Panc1 (cell line): ENCODE measurements at regions not wholly inside any gene's neighbourhood (a gene's known extent, or its start where the extent isn't known, plus 50 kb on each side); places are given as distances from the start of the nearest gene placed in this dataset.

Experiments used
- ATAC-seq: fragments of 200-7000 bp; cut with Tn5 transposase; 2 replicates; pipeline ENCODE4 v1.9.1; 2020; ENCODE audit warnings: mild to moderate bottlenecking, moderate library complexity
- BruUV-seq: library from RNA; stranded (reverse); fragments of 400-500 nt; replicated peaks from 2 replicates; lab custom pipeline; 2021; lab: Mats Ljungman, UMichigan
- CTCF ChIA-PET: fragments of 300-600 bp; sonication (Branson Sonifier 250); formaldehyde crosslinking; loops from one replicate; lab custom pipeline; 2022; ENCODE audit warnings: antibody characterized with exemption; lab: Charles Lee
- POLR2A ChIA-PET: fragments of 300-600 bp; sonication (Branson Sonifier 250); formaldehyde crosslinking; loops from one replicate; lab custom pipeline; 2022; ENCODE audit warnings: antibody characterized with exemption; lab: Charles Lee
- DNase-seq: peaks from one replicate; pipeline ENCODE4 v3.0.0-alpha.2; 2010; ENCODE audit warnings: low read depth, low spot score
- H3K27ac ChIP-seq: 2 replicates; pipeline ENCODE4 v1.5.1; 2011; ENCODE audit warnings: mild to moderate bottlenecking, low read length, inconsistent platforms
- H3K27me3 ChIP-seq: fragments of 200-500 bp; sonication (Bioruptor generic); 2 replicates; pipeline ENCODE4 v1.6.0; 2014; ENCODE audit warnings: low read length, inconsistent platforms; ENCODE audit not compliant: control insufficient read depth, insufficient read depth
- H3K36me3 ChIP-seq: fragments of 200-500 bp; sonication (Bioruptor generic); 2 replicates; pipeline ENCODE4 v1.5.1; 2014; ENCODE audit warnings: inconsistent platforms, mild to moderate bottlenecking, low read length, moderate library complexity; ENCODE audit not compliant: control insufficient read depth, insufficient read depth
- H3K4me1 ChIP-seq: 2 replicates; pipeline ENCODE4 v1.5.1; 2011; ENCODE audit warnings: inconsistent platforms, mild to moderate bottlenecking, low read length, moderate library complexity; ENCODE audit not compliant: control insufficient read depth, insufficient read depth
- H3K4me3 ChIP-seq, 2 experiments: 2 replicates each; pipeline ENCODE4 v1.5.1; 2011 to 2012; ENCODE audit warnings: low read depth in 2 of 2, low read length in 2 of 2, mild to moderate bottlenecking in 2 of 2, inconsistent platforms in 1 of 2, moderate library complexity in 1 of 2
- H3K9me3 ChIP-seq: fragments of 200-500 bp; sonication (Bioruptor generic); 2 replicates; pipeline ENCODE4 v1.5.1; 2014; ENCODE audit warnings: low read depth, mild to moderate bottlenecking, inconsistent platforms, low read length, moderate library complexity; ENCODE audit not compliant: control insufficient read depth, insufficient read depth
- POLR2AphosphoS5 ChIP-seq: IDR thresholded peaks from 2 replicates; pipeline ENCODE4 v1.6.1; 2012; ENCODE audit warnings: mild to moderate bottlenecking, low read depth, low read length, moderate library complexity
- REST ChIP-seq, 2 experiments: IDR thresholded peaks; 2 replicates each; pipeline ENCODE4 v1.6.1; 2011 to 2012; ENCODE audit warnings: low read depth in 2 of 2, control low read depth in 1 of 2, low read length in 1 of 2, mild to moderate bottlenecking in 1 of 2, moderate library complexity in 1 of 2; ENCODE audit not compliant: insufficient read depth in 1 of 2
- SIN3A ChIP-seq: IDR thresholded peaks from 2 replicates; pipeline ENCODE4 v1.6.1; 2012; ENCODE audit warnings: low read depth, mild to moderate bottlenecking, low read length, moderate library complexity, borderline replicate concordance; ENCODE audit not compliant: insufficient read depth
- TCF7L2 ChIP-seq: IDR thresholded peaks from 2 replicates; pipeline ENCODE4 v1.6.1; 2011; ENCODE audit warnings: mild to moderate bottlenecking, low read depth, low read length, inconsistent platforms
- in situ Hi-C: cut with HindIII; loops from 2 replicates; pipeline ENCODE4 v1.10.0; 2016; ENCODE audit warnings: low sequenced_read_pairs, low pct_unique_long_range_greater_than_20kb
- intact Hi-C: fragments of 100-400 bp; cut with micrococcal nuclease; formaldehyde crosslinking; loops from one replicate; pipeline ENCODE4 v1.10.0; 2022; ENCODE audit not compliant: unreplicated experiment
- TF ChIP-seq, protein P1 (sequence below): fragments of 450-650 bp; IDR thresholded peaks from 2 replicates; pipeline ENCODE4 v1.5.1; 2017; ENCODE audit warnings: mild to moderate bottlenecking

- Histone ChIP-seq H3K27me3 (no peaks in the 10 kb centered on the region), H3K4me1 (no peaks in the 10 kb centered on the region), H3K9me3 (0 out of 2 replicates have a peak, but pooled peaks cover 4% of the 10 kb centered on the region), H3K27ac (no peak overlapping the region), H3K4me3 (no peak overlapping the region), H3K36me3 (no peaks in the 10 kb centered on the region)
- POLR2A ChIA-PET, result no interaction called here
- DNase-seq (no peak), ATAC-seq (no peak)
- in situ Hi-C loops, result no loop called here
- TF ChIP-seq POLR2AphosphoS5, result no peak
- CTCF ChIA-PET, result no interaction called here
- BruUV-seq, result no TSS peak
- intact Hi-C loops, result no loop called here
Observed at GRCh38 chr3:110413807-110414748, 657.5 kb upstream of the NECTIN3 start.

DNA sequence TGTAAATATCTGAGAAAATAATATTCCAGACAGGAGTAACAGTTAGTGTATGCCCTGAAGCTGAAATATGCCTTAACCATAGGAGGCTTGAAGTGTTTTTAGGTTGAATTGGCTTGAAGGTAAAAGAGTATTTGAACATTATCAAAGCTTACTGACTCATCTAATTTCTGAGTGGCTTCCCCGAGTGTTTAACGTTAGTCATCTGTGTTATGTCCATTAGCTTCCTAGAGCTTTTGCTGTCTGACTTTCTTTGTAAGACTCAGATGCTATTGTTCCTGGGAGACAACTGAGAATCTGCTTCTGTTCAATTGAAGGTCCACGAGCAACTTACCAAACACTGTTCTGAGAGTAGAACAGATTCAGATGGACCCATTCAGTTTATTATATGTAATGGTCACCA lies 656.8 kb upstream of the NECTIN3 start:
- H3K4me1 ChIP-seq, result no peaks in the 10 kb centered on the region
- DNase-seq (no peak), ATAC-seq (no peak)
- BruUV-seq, result no TSS peak
- no peak overlapping the region for H3K27ac ChIP-seq
- TF ChIP-seq TCF7L2 (no peak), REST (IDR thresholded peaks at IDR 0.05; ENCODE audit: insufficient read depth in 1 of 2, low read depth in 2 of 2, low read length in 1 of 2) (no peak), POLR2AphosphoS5 (no peak), SIN3A (no peak)
- TF ChIP-seq, protein P1, sequence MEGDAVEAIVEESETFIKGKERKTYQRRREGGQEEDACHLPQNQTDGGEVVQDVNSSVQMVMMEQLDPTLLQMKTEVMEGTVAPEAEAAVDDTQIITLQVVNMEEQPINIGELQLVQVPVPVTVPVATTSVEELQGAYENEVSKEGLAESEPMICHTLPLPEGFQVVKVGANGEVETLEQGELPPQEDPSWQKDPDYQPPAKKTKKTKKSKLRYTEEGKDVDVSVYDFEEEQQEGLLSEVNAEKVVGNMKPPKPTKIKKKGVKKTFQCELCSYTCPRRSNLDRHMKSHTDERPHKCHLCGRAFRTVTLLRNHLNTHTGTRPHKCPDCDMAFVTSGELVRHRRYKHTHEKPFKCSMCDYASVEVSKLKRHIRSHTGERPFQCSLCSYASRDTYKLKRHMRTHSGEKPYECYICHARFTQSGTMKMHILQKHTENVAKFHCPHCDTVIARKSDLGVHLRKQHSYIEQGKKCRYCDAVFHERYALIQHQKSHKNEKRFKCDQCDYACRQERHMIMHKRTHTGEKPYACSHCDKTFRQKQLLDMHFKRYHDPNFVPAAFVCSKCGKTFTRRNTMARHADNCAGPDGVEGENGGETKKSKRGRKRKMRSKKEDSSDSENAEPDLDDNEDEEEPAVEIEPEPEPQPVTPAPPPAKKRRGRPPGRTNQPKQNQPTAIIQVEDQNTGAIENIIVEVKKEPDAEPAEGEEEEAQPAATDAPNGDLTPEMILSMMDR, result no peak
- H3K9me3 ChIP-seq, result 0 out of 2 replicates have a peak, but pooled peaks cover 4% of the 10 kb centered on the region
- intact Hi-C loops (no loop called here), in situ Hi-C loops (no loop called here)
- CTCF ChIA-PET, result no interaction called here
- H3K27me3 ChIP-seq, result no peaks in the 10 kb centered on the region
- POLR2A ChIA-PET, result no interaction called here
- H3K36me3 ChIP-seq, result no peaks in the 10 kb centered on the region
- H3K4me3 ChIP-seq, result no peak overlapping the region

DNA sequence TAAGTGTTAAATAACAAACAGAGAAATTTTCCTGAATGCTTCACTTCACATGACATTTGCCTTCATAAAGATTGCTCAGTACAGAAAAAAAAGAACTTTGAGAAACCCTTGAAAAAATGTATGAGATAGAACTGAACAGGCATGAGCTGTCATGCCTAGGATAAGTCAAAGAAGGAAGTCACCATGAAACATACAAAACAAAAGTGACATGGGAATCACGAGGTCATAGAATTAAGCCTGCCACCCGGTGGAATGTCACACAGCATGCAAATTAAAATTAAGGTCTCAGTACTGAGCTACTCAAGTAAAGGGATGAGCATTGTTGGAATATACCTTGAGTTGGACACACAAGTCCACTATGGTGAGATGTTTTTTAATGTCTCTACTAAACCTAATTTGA lies 652.5 kb upstream of the NECTIN3 start:
- ATAC-seq (no peak), DNase-seq (no peak)
- in situ Hi-C loops, result no loop called here
- Histone ChIP-seq H3K27me3 (no peaks in the 10 kb centered on the region), H3K27ac (no peak overlapping the region), H3K9me3 (0 out of 2 replicates have a peak, but pooled peaks cover 4% of the 10 kb centered on the region), H3K4me1 (no peaks in the 10 kb centered on the region), H3K4me3 (no peak overlapping the region), H3K36me3 (no peaks in the 10 kb centered on the region)
- intact Hi-C loops, result no loop called here
- ChIA-PET POLR2A (no interaction called here), CTCF (no interaction called here)
- TF ChIP-seq REST (IDR thresholded peaks at IDR 0.05; ENCODE audit: insufficient read depth in 1 of 2, low read depth in 2 of 2, low read length in 1 of 2) (no peak), POLR2AphosphoS5 (no peak), TCF7L2 (no peak), SIN3A (no peak)
- TF ChIP-seq, protein P1, result no peak
- no TSS peak for BruUV-seq
